ENCODE measurements at regions not wholly inside any gene's neighbourhood (a gene's known extent, or its start where the extent isn't known, plus 50 kb on each side); places are given as distances from the start of the nearest gene placed in this dataset.
"Not testable (repeated sequence)": the region's sequence is repeated elsewhere in the genome, so short reads cannot be mapped to it uniquely, and the experiment has no call there.

- H3K4me1 ChIP-seq (replicated peaks), result no peaks in the 10 kb centered on the region
- H3K27me3 ChIP-seq (replicated peaks), result 0 out of 2 replicates have a peak, but pooled peaks cover 2% of the 10 kb centered on the region
- no peak overlapping the region for H3K4me3 ChIP-seq
- no peak for DNase-seq (ENCODE audit: low read depth in 1 of 2, low spot score in 2 of 2)
- no peaks in the 10 kb centered on the region for H3K36me3 ChIP-seq
- H3K27ac ChIP-seq, result no peak overlapping the region
- H3K9me3 ChIP-seq (replicated peaks), result no peaks in the 10 kb centered on the region
Measured at GRCh38 chr22:35138521-35138920, 72.6 kb downstream of the ISX start.

DNA sequence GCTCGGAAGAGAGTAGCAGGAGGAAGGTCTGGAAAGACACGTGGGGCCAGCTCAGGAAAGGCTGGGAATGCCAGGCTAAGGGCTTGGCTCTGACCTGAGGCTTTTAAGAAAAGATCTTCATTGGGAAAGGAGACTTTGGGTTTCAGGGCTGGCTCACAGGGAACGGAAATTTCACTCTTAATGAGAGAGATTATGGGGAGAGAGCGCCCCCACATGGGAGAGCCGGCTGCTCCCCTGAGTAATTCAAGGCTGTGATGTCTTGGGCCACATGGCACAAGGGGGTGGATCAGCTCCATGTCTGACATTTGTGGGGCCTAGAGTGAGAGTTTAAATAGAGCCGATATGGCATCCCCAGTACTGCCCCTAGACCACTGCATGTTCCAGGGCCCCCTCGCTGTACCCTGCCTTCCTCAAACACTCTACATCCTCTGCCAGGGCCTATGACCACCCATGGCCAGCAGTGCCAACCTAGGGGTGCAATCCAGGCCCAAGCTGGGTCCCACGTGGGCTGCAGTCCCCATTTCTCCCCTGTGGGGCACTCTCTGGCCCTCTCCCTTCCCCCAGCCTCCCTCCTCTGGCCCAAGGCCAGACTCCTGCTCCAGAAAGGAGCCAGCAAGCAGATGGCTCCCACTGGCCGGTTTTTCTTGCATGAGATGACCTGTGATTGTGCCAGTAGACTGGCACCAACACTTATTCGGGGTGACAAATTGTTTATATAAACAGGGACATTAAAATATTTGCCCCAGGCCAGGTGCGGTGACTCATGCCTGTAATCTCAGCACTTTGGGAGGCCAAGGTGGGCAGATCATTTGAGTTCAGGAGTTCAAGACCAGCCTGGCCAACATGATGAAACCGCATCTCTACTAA lies 75.2 kb downstream of the ISX start:
- DNase-seq (ENCODE audit: low read depth in 1 of 2, low spot score in 2 of 2), result no peak
- H3K27ac ChIP-seq, result no peak overlapping the region

GRCh38 chr22:35148381-35148780 lies 82.4 kb downstream of the ISX start:
- Histone ChIP-seq H3K4me3 (no peak overlapping the region), H3K27ac (no peak overlapping the region), H3K27me3 (replicated peaks) (no peaks in the 10 kb centered on the region), H3K4me1 (replicated peaks) (no peaks in the 10 kb centered on the region), H3K9me3 (replicated peaks) (no peaks in the 10 kb centered on the region), H3K36me3 (no peaks in the 10 kb centered on the region)
- DNase-seq (ENCODE audit: low read depth in 1 of 2, low spot score in 2 of 2), result no peak

More for the DNA sequence above, 75.2 kb downstream of the ISX start:
- Histone ChIP-seq H3K4me1 (replicated peaks) (no peaks in the 10 kb centered on the region), H3K4me3 (no peak overlapping the region), H3K27me3 (replicated peaks) (no peaks in the 10 kb centered on the region), H3K36me3 (no peaks in the 10 kb centered on the region), H3K9me3 (replicated peaks) (no peaks in the 10 kb centered on the region)

DNA sequence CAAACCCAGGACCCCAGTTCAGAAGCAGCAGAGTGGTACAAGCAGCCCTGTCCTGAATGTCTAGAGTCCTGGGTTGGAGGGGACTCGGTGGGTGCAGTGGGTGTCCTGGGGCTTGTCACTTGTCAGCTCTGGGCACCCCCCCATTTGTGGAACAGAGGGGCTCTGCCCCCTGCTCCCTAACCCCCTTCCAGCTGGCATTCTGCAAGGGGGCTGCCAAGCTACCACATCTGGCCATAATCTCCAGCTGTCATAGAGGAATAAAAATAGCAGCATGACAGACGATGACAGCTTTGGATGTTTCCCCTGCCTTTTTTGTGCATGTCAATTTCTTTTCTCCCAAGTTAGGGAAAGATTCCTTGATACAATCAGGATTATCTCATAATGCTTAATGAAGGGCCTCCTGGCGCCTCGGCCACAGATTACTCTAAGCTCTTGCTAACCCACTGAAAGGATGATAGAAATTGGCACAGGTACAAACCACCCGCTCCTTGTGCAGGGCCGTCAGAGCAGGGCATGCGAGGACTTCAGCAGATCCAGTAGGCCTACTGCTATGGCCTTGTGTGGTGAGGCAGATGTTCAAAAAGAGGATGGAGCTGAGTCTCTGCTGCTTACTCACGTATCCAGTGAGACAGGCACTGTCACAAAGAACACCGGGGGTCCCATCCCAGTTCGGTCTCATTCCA lies 83.0 kb downstream of the ISX start:
- H3K4me1 ChIP-seq (replicated peaks), result no peaks in the 10 kb centered on the region
- no peaks in the 10 kb centered on the region for H3K9me3 ChIP-seq (replicated peaks)
- H3K27ac ChIP-seq, result no peak overlapping the region
- no peak overlapping the region for H3K4me3 ChIP-seq
- H3K36me3 ChIP-seq, result no peaks in the 10 kb centered on the region
- DNase-seq (ENCODE audit: low read depth in 1 of 2, low spot score in 2 of 2), result no peak
- no peaks in the 10 kb centered on the region for H3K27me3 ChIP-seq (replicated peaks)

GRCh38 chr22:35150183-35151107 lies 84.5 kb downstream of the ISX start:
- Histone ChIP-seq H3K4me3 (no peak overlapping the region), H3K27me3 (replicated peaks) (no peaks in the 10 kb centered on the region), H3K36me3 (no peaks in the 10 kb centered on the region), H3K4me1 (replicated peaks) (no peaks in the 10 kb centered on the region), H3K27ac (no peak overlapping the region), H3K9me3 (replicated peaks) (no peaks in the 10 kb centered on the region)
- peak; percentile 63 for DNase-seq (ENCODE audit: low read depth in 1 of 2, low spot score in 2 of 2)

DNA sequence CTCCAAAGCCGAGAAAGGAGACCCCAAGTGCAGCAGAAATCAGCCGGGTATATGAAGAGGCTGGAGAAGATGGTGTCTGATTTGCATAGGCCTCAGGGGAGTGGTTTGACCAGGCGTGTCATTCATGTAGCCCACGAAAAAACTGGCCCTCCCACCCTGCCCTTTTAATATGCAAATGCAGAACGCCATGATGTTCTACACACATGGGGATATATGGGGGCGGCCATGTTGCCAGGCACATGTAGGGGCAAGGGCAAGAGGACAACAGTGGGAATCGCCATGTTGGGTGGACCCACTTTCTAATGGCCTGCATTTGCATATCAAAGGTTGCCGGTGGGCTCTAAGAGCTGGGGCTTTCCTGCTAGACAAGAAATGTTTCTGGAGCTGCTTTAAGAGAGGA lies 86.4 kb downstream of the ISX start:
- H3K9me3 ChIP-seq (replicated peaks), result no peaks in the 10 kb centered on the region
- H3K27me3 ChIP-seq (replicated peaks), result no peaks in the 10 kb centered on the region
- H3K4me1 ChIP-seq (replicated peaks), result no peaks in the 10 kb centered on the region
- no peak overlapping the region for H3K4me3 ChIP-seq
- no peaks in the 10 kb centered on the region for H3K36me3 ChIP-seq
- no peak for DNase-seq (ENCODE audit: low read depth in 1 of 2, low spot score in 2 of 2)
- H3K27ac ChIP-seq, result no peak overlapping the region

DNA sequence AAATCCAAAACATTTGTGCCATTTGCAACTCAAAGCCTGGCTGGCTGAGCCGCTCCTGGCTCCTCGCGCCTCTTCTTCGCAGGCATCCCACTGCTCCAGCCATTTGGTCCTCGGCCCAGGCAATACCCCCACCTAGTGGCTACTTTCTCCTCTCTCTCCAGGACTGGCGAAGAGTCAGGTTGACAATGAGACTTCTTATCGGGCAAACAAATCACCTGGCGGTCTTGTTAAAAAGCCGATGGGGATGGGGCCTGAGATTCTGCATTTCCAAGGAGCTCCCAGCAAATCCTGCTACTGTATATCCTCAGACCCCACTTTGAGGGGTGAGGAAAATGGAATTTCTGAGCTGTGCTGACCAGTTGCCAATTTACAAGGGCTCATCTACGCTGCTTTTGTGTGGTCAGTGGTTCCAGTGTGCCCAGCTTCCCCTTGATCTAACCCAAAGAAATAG lies 89.0 kb downstream of the ISX start:
- Histone ChIP-seq H3K4me1 (replicated peaks) (no peaks in the 10 kb centered on the region), H3K4me3 (no peak overlapping the region), H3K27ac (no peak overlapping the region), H3K36me3 (no peaks in the 10 kb centered on the region), H3K27me3 (replicated peaks) (no peaks in the 10 kb centered on the region), H3K9me3 (replicated peaks) (no peaks in the 10 kb centered on the region)
- DNase-seq (ENCODE audit: low read depth in 1 of 2, low spot score in 2 of 2), result peak; percentile 28 to 51

- DNase-seq (ENCODE audit: low read depth in 1 of 2, low spot score in 2 of 2), result no peak
- Histone ChIP-seq H3K4me3 (no peak overlapping the region), H3K36me3 (no peaks in the 10 kb centered on the region)
Measured at GRCh38 chr22:35155403-35156025, 89.6 kb downstream of the ISX start.

DNA sequence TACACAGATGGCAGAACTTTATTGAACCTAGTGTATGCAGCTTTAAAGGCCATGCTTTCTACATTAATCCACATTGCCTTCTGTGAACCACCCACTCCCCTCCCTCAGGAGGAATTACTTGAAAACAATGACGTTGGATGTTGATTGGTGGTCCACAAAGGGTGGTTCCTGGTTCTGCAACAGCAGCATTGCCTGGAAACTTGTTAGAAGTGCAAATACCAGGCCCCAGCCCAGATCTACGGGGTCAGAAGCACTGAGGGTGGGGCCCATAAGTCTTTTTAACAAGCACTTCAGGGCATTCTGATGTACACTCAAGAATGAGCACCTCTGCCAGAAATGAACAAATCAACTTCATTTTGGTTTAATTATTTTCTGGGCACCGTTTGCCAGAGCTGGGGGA lies 91.0 kb downstream of the ISX start:
- Histone ChIP-seq H3K36me3 (no peaks in the 10 kb centered on the region), H3K27ac (no peak overlapping the region), H3K9me3 (replicated peaks) (no peaks in the 10 kb centered on the region), H3K4me3 (no peak overlapping the region), H3K4me1 (replicated peaks) (no peaks in the 10 kb centered on the region), H3K27me3 (replicated peaks) (no peaks in the 10 kb centered on the region)
- DNase-seq (ENCODE audit: low read depth in 1 of 2, low spot score in 2 of 2), result no peak

More at GRCh38 chr22:35155403-35156025, 89.6 kb downstream of the ISX start:
- no peaks in the 10 kb centered on the region for H3K4me1 ChIP-seq (replicated peaks)
- no peaks in the 10 kb centered on the region for H3K27me3 ChIP-seq (replicated peaks)
- no peak overlapping the region for H3K27ac ChIP-seq
- H3K9me3 ChIP-seq (replicated peaks), result no peaks in the 10 kb centered on the region

DNA sequence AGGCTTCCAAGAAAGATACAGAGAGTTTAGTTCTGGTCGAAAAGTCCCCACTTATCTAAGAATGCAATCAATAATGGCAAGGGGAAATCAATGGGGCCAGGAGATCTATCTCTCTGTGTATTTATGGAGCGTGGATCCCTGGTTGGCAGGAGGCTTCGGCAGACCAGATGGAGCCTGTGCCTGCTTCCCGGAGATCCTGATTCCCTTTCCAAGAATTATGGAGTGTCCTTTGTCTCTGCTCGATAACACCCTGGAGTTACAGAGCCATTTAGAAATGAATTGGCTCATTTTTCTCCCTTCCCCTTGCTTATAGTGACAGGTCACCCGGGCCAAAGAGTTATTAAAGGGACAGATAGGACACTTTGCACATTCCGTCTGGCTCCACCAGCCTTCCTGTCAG lies 92.4 kb downstream of the ISX start:
- Histone ChIP-seq H3K27ac (no peak overlapping the region), H3K4me3 (no peak overlapping the region), H3K36me3 (no peaks in the 10 kb centered on the region), H3K27me3 (replicated peaks) (no peaks in the 10 kb centered on the region), H3K4me1 (replicated peaks) (no peaks in the 10 kb centered on the region), H3K9me3 (replicated peaks) (no peaks in the 10 kb centered on the region)
- DNase-seq (ENCODE audit: low read depth in 1 of 2, low spot score in 2 of 2), result no peak

GRCh38 chr22:35159343-35159742 lies 93.4 kb downstream of the ISX start:
- H3K9me3 ChIP-seq (replicated peaks), result no peaks in the 10 kb centered on the region
- no peaks in the 10 kb centered on the region for H3K4me1 ChIP-seq (replicated peaks)
- H3K4me3 ChIP-seq, result no peak overlapping the region
- no peaks in the 10 kb centered on the region for H3K27me3 ChIP-seq (replicated peaks)
- no peaks in the 10 kb centered on the region for H3K36me3 ChIP-seq
- no peak overlapping the region for H3K27ac ChIP-seq
- DNase-seq (ENCODE audit: low read depth in 1 of 2, low spot score in 2 of 2), result no peak

DNA sequence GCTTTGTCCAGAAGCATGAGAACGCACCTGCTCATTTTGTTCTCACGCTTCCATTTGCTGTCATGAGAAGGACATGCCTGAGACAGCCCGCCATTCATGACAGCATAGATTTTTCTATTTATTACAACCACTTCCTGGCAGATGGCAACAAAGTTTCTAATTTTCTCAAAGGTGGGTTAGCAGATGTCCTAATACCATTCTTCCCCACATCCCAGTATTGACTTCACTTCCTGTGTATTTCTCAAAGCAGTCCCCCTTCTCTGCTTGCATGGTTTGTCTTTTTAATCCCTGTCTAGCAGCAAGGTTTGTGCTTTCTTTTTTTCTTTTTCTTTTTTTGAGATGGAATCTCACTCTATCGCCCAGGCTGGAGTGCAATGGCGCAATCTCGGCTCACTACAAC lies 94.3 kb downstream of the ISX start:
- no peak for DNase-seq (ENCODE audit: low read depth in 1 of 2, low spot score in 2 of 2)
- H3K9me3 ChIP-seq (replicated peaks), result no peaks in the 10 kb centered on the region
- H3K36me3 ChIP-seq, result no peaks in the 10 kb centered on the region

GRCh38 chr22:35165896-35166295 lies 91.4 kb upstream of the HMGXB4 start:
- H3K27ac ChIP-seq; H3K9me3 ChIP-seq (replicated peaks); H3K36me3 ChIP-seq; H3K27me3 ChIP-seq (replicated peaks); DNase-seq (ENCODE audit: low read depth in 1 of 2, low spot score in 2 of 2); H3K4me3 ChIP-seq; H3K4me1 ChIP-seq (replicated peaks): not testable (repeated sequence)

More for the DNA sequence above, 94.3 kb downstream of the ISX start:
- no peaks in the 10 kb centered on the region for H3K4me1 ChIP-seq (replicated peaks)
- no peaks in the 10 kb centered on the region; the same call in 1 of the 2 replicates for H3K27me3 ChIP-seq (replicated peaks)
- H3K27ac ChIP-seq, result no peak overlapping the region
- H3K4me3 ChIP-seq, result no peak overlapping the region

All from SJSA1 (cell line).